Medulla oblongata (tissue), 1 donor: ENCODE measurements at regions not wholly inside any gene's neighbourhood (a gene's known extent, or its start where the extent isn't known, plus 50 kb on each side); places are given as distances from the start of the nearest gene placed in this dataset.
"Not testable (repeated sequence)": the region's sequence is repeated elsewhere in the genome, so short reads cannot be mapped to it uniquely, and the experiment has no call there.

Source experiments
- DNase-seq: peaks from one replicate; pipeline ENCODE4 v3.0.0-alpha.2; 2015; ENCODE audit errors: extremely low spot score

DNA sequence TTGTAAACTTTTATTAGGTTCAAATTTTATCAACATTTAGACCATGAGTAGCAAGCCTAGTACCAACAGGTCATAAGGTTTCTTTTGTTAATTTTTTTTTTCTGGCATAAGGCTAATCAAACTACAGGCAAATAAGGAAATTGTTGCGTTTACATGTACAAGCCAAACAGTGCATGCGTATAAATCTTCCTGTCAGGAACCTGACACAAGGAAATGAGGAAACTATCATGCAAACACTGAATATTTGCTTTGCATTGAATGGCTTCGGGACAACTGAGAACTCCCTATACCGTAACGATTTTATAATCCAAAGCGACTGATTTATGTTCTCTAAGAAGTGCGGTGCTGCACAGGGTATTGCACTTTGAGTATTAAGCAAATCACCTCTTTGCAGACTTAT, 133.0 kb upstream of the TRPC4 start:
- no peak for DNase-seq

DNA sequence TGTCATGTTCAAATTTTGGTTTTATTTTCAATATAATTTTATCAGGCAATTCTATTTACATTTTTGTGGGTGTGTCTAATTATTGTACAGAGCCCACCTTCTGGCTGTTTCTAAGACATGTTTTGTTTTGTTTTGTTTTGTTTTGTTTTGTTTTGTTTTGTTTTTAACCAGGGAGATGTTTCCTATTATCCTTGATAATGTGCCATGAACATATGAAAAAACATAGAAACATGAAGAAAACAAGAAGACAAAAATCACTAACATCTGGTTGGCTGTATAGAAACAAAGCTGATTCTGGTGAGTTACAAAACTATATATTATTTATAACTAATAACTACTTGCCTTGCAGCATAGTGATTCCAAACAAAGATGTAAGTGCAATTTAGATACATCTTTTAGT, 128.1 kb upstream of the TRPC4 start:
- no peak for DNase-seq

DNA sequence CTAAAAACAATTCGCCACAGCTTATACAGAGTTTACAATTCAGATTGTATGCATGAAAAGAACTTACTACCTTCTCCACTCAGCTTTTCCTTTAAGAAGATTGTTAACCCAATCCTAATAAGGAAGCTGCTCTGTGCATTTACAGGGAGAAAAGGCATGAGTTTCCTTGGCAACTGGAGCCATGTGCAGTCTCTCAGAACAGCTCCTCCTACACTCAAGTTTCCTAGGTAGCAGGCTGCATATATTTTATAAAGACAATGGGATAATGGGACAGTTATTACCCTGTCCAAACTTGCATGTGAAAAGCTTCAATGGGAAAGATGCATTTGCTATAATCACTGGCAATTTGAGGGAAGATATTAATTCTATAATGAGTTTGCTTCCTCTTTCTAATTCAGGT, 125.5 kb upstream of the TRPC4 start:
- DNase-seq = no peak

DNA sequence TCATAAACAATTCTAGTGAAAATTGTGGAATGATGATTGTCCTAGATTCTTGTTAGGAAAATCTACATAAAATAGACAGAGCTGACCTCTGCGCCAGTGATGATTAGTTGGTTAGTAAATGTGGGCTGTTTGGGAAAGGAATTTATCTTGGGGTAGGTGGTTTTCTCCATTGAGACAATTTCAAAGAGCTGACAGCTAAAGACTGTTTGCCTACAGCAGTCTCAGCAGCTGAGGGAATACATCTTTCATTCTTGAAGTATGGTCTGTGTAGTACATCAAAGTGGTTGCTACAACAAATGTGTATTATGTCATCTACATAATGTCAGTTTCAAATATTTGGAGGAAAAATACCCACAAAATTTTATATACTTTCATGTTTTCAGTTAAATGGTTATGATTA, 117.2 kb upstream of the TRPC4 start:
- no peak for DNase-seq

DNA sequence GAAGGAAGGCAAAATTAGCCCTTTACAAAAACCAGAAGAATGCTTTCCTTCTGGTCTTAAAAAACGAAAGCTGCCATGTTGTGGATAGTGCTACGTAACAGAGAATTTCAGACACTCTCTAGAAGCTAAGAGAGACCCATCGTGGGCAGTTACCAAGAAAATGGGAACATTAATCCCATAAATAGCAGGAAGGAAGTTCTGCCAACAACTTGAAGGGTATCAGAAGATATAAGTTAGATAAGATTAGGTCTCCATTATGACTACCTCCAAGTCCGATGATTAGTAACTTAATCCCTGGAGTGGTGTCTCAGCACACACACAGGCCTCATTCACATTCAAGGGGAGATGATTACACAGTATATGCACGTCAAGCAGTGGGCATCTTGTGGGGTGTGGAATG, 115.7 kb upstream of the TRPC4 start:
- no peak for DNase-seq

DNA sequence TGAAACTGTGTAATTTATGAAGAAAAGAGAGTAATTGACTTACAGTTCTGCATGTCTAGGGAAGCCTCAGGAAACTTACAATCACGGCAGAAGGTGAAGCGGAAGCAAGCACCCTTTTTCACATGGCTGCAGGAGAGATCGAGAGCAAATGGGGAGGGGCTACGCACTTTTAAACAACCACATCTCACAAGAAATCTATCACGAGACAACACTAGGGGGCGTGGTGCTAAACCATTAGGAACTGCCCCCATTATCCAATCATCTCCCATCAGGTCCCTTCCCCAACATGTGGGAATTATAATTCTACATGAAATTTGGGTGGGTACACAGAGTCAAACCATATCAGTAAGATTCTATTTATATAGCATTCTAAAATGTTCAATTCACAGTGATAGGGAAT, 114.8 kb upstream of the TRPC4 start:
- DNase-seq = no peak

DNA sequence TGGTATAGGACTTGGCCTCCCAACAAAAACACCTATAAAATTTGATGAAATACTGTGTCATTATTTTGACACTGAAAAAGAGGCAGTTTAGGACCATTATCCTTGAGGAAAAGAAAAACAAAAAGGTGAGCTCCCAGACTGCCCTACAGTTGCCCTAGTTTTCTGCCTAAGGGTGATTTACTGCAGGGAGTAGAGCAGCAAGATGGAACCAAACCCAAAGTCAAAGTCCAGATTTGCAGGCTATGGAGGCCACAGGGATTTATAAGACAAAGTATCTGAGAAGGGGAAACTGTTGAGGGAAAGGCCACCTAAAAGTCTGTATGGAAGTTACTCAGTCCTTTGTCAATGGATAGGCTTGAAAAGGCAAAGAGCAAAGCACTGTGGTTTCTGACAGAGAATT, 112.4 kb upstream of the TRPC4 start:
- no peak for DNase-seq

DNA sequence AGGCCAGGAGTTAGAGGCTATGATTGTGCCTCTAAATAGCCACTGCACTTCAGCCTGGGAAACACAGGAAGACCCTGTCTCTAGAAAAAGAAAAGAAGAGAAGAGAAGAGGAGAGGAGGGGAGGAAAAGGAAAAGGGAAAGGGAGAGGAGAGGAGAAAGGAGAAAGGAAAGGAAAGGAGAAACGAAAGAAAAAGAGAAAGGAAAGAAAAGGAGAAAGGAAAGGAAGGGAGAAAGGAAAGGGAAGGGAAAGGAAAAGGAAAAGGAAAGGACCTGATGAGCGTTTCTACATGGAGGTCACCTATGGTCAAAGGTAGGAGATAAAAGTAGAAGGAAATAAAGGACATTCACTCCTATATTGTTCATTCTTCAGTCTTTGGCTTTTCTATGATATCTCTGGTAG, 109.1 kb upstream of the TRPC4 start:
- no peak for DNase-seq

DNA sequence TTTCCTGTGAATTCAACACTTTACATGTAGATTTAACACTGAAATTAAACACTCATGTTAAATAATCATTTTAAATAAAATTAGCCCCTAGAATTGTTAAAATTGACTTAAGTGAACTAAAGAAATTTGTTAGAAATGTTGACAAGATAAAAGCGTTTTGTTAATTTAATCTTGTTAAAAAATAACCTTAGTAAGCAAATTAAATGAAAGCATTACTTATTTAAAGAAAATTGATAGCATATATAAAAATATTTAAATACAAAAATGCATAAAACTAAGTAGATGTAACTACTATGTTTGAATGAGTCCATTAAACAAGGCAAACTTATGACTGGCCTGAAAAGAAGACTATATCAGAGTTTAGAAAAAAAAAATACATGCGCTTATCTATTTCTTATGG, 99.0 kb upstream of the TRPC4 start:
- DNase-seq = no peak

DNA sequence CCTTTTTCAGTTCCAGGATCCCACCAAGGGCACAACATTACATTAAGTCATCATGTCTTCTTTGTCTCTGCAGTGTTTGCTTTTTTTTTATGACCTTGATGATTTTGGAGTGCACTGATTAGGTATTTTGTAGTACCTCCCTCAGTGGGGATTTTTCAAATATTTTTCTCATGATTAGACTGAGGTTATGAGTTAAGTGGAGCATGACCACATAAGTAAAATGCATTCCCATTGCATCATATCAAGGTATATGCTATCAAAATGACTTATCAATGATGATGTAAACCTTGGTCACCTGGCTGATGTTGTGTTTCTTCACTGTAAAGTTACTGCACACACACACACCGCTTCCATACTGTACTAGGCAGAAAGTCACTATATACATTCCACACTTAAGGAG, 96.7 kb upstream of the TRPC4 start:
- DNase-seq = no peak

DNA sequence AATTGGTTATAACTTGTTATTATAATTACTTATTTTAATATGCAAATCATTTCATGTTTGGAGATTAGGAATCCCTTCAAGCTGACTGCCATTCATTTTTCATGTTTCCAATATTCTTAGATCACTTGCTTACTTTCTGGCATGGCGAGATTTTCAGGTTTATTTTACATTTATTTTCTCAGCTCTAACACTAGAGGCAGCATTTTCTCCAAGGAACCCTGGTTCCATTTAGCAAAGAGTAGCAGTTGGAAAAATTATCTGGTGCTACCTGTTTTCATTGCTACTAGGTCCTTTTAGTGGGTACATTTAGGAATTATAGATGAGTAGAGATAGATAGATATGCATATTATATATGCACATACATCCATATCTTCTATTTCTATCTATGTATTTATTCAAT, 90.9 kb upstream of the TRPC4 start:
- DNase-seq = no peak

DNA sequence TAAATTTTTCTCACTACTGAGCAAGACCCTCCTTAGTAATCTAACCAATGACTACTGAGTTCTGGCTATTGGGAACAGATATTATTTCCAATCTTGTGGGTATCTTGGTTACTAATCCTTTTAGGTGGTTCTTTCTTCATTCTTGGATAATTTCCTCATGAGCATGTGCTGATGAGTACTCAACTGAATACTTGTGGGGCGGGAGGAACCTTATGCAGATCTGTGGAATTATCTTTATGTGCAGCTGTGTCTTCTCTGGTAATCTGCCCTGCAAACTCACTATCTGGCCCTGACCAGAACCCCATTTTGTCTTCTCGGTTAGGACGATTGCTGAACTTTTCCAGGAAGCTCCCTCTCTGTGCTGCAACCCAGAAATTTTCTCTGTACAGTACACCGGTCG, 89.7 kb upstream of the TRPC4 start:
- DNase-seq = no peak

DNA sequence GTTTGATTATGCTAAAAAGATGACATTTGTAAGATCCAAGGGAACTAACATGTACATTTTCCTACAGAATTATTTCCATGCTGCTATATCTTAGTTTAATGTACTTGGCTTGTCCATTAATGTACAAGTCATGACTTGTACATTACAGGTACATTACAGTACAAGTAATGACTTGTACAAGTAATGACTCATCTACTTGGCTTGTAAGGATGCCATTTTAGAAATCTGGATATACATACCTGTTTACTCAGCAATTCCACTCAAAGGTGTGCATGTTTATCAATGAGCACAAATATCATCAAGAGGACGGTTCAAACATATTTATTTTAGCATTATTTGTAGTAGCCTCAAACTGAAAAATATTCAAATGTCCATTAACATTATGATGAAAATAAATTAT, 87.0 kb upstream of the TRPC4 start:
- DNase-seq = no peak

DNA sequence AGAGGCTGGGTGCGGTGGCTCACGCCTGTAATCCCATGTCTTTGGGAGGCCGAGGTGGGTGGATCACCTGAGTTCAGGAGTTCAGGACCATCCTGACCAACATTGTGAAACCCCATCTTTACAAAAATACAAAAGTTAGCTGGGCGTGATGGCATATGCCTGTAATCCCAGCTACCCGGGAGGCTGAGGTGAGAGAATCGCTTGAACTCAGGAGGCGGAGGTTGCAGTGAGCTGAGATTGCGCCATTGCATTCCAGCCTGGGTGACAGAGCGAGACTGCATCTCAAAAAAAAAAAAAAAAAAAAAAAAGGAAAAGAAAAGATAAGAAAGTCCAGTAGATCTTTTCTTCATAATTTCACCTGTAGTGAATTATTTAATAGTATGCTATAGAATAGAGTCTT, 85.0 kb upstream of the TRPC4 start:
- DNase-seq = not testable (repeated sequence)

DNA sequence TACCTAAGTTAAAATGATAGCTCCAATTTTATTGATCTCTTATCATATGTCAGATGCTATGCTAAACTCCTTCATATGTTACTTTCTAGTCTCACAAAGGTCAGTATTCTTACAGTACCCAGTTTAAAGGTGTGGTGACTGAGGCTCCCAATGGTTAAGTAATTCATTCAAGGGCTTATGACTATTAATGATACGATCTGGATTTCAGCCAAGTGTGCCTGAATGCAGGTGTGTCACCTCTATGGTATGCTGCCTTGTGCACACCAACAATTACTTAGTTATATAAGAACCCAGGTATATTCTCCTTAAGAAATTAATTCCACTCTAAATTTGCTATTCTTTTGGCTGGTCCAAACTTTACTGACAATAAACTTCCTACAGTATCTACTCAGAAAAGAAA, 84.6 kb upstream of the TRPC4 start:
- no peak for DNase-seq

DNA sequence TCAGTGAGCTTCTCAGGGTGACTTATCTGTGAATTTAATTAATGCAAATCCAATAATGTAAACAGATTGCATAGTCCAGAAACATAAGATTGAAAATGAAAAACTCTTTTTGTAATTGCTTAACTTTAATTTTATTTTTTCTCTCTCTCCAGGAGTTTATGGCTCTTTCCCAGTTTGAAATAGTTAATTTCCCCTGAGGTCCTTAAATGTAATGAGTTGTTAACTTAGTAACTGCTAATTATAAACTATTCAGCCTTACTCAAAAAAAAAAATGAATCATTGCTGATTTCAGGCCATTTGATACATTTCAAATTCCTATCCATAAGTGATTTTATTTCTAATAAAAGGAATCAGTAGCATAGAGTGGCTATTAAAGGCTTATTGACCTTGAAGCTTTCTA, 84.1 kb upstream of the TRPC4 start:
- DNase-seq = no peak

DNA sequence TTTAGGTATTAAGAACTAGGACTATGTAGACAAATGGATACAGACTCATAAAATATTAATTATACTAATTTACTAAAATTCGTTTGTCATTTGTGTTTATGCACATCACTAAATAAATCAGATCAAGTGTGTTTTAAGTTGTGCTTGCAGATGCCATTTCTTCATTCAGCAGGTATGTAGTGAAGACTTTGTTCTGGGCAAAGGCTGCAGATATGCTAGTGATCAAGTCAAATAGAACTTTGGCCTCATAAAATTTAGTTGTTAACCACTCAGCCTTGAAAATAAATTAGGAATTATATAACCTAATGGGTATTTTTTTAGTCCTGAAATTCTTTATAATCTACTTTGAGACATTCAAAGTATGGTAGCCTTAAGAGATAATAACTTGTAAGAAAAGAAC, 80.4 kb upstream of the TRPC4 start:
- no peak for DNase-seq

DNA sequence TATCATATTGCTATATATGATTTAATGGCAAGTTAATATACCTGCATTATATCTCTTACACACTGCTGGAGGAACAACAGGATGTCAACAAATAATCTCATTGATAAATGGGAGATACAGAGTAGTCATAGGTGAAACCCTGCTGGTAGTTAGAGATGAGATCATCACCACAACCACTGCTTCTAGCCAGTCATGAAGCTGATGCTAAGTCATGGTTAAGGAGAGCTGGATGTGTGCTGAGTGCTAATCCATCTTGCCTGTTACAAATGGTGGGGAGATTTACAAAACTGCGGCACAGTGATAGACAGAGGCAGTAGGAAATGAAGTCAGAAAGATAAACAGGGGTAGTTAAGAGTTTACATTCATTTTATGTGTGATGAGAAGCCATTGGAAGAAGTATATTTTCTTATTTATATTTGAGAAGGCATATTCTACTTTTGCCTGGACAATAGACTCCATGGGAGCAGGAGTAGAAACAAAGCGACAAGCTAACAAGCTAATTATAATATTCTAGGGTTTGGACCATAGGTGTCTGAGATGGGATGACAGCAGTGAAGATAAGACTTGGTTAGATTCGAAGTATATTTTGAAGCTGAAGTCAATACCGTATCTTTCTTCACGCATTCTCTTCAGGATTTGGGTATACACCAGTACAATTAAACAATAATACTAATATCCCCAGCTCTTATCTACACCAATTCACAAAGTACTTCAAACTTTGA, 78.0 kb upstream of the TRPC4 start:
- no peak for DNase-seq

DNA sequence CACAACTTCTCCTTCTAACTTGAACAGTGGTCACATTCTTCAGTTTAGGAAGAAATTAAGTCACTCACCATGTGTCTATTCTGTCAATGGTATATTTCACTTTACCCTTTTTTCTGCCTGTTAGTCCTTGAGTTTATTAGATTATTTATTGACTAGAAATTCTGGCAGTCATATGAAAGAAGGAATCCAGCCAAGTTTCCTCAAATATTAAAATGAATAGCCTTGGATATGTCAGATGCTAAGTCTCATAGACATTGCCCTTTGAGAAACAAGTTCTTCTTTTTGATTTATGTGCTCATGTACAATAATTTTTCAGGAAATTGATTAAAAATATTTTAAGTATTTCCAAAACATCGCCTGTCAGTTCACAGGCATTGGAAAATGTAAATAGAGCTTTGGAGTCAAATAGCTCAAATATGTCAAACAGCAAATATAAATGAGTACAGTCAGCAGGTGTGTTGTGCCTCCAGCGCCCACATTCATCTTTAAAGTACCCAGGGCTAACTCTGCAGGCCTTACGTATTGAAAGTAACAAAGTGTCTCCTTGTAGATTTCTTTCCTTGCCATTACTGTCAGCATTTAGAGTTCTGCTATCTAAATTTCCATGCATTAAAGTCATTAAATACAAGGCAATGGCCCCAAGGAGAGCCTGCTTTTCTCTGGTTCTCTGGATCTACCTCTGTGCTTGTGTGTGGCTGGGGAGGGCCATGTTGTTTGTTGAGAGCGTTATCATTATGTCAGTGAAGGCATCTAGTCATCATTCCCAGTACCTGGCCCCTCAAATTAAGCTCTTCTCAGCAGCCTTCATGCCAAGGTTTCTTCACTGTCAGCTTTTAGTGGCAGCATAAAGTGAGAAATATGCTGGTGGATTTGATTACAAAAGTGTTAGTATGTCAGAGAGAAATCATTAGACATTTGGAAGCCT, 76.3 kb upstream of the TRPC4 start:
- DNase-seq = no peak

DNA sequence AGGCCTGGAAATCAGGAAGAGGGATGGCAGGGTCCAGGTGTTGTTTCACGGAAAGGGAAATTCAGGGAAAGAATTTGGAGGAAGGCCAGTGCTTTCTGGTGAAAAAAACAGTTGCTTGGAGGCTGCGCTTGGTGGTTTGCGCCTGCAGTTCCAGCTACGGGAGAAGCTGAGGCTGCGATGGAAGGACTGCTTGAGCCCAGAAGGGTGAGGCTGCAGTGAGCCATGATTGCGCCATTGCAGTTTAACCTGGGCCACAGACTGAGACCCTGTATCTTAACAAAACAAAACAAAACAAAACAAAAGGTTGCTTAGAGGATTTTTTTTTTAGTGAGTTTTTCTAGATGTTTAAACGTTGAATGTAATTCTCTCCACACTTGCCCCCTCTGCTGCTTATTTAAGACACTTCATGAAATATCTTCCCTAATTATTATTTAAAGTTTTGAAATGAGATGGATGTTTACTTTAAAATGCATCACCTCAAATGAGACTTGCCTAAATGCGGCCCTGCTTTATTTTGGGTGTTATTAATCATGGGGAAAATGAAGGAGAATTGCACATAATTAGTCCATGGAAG, 75.4 kb upstream of the TRPC4 start:
- no peak for DNase-seq

DNA sequence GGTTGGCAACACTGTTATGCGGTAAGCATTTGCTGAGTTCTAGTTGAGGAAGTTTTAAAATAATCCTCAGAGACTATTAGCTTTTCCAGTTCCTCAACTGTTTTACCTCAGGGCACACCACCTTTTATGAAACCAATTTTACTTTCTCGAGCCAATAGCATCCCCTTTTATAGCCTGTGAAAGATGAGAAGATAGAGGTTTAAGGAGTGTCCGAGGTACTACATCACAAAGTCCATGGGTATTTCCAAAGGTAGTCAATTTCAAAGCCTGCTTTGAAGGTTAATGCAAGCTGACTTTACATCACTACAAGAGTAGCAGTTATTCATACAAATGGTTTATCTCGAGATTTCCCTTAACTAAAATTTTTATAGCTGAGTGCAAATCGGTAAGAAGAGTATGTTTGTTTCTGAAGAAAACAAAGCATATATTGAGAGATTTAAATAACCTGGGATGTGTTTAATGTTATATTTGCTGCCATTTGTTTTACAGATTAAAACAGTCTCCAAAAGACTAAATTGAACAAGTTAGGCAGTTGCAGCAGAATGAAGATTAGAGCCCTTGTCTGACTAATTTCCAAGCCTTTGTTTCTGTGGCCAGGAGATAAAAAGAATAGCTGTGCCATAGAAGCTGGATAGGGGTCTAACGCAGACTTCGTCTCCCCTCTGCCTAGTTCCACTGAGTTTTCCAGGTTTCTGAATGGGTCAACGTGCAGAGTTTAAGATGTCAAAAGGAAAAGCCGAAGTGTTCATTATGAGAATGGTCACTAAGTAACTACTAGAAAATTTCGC, 74.7 kb upstream of the TRPC4 start:
- no peak for DNase-seq

DNA sequence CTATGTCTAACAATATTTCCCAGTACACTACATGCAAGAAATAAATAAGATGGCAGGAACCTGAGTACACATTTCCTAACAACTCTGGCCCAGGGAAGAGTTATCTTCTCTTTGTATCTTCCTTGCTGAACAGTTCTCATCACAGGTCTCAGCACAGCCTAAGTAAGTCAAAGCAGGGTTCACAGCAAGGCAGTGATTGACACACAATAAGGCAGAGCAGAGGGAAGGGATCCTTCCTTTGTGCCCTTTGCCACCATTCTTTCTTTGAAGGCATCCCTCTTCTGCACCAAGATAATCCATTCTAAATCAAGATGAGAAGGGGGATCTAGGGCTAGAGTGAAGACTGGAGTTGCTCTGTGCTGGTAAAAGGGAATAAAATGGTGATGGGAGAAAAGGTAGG, 73.4 kb upstream of the TRPC4 start:
- DNase-seq = no peak
